Panc1 (cell line): ENCODE measurements at regions not wholly inside any gene's neighbourhood (a gene's known extent, or its start where the extent isn't known, plus 50 kb on each side); places are given as distances from the start of the nearest gene placed in this dataset.

Experiments used
- ATAC-seq: fragments of 200-7000 bp; cut with Tn5 transposase; 2 replicates; pipeline ENCODE4 v1.9.1; 2020; ENCODE audit warnings: mild to moderate bottlenecking, moderate library complexity
- BruUV-seq: library from RNA; stranded (reverse); fragments of 400-500 nt; replicated peaks from 2 replicates; lab custom pipeline; 2021; lab: Mats Ljungman, UMichigan
- CTCF ChIA-PET: fragments of 300-600 bp; sonication (Branson Sonifier 250); formaldehyde crosslinking; loops from one replicate; lab custom pipeline; 2022; ENCODE audit warnings: antibody characterized with exemption; lab: Charles Lee
- POLR2A ChIA-PET: fragments of 300-600 bp; sonication (Branson Sonifier 250); formaldehyde crosslinking; loops from one replicate; lab custom pipeline; 2022; ENCODE audit warnings: antibody characterized with exemption; lab: Charles Lee
- DNase-seq: peaks from one replicate; pipeline ENCODE4 v3.0.0-alpha.2; 2010; ENCODE audit warnings: low read depth, low spot score
- H3K27ac ChIP-seq: 2 replicates; pipeline ENCODE4 v1.5.1; 2011; ENCODE audit warnings: mild to moderate bottlenecking, low read length, inconsistent platforms
- H3K27me3 ChIP-seq: fragments of 200-500 bp; sonication (Bioruptor generic); 2 replicates; pipeline ENCODE4 v1.6.0; 2014; ENCODE audit warnings: low read length, inconsistent platforms; ENCODE audit not compliant: control insufficient read depth, insufficient read depth
- H3K36me3 ChIP-seq: fragments of 200-500 bp; sonication (Bioruptor generic); 2 replicates; pipeline ENCODE4 v1.5.1; 2014; ENCODE audit warnings: inconsistent platforms, mild to moderate bottlenecking, low read length, moderate library complexity; ENCODE audit not compliant: control insufficient read depth, insufficient read depth
- H3K4me1 ChIP-seq: 2 replicates; pipeline ENCODE4 v1.5.1; 2011; ENCODE audit warnings: inconsistent platforms, mild to moderate bottlenecking, low read length, moderate library complexity; ENCODE audit not compliant: control insufficient read depth, insufficient read depth
- H3K4me3 ChIP-seq, 2 experiments: 2 replicates each; pipeline ENCODE4 v1.5.1; 2011 to 2012; ENCODE audit warnings: low read depth in 2 of 2, low read length in 2 of 2, mild to moderate bottlenecking in 2 of 2, inconsistent platforms in 1 of 2, moderate library complexity in 1 of 2
- H3K9me3 ChIP-seq: fragments of 200-500 bp; sonication (Bioruptor generic); 2 replicates; pipeline ENCODE4 v1.5.1; 2014; ENCODE audit warnings: low read depth, mild to moderate bottlenecking, inconsistent platforms, low read length, moderate library complexity; ENCODE audit not compliant: control insufficient read depth, insufficient read depth
- CTCF ChIP-seq: fragments of 450-650 bp; IDR thresholded peaks from 2 replicates; pipeline ENCODE4 v1.5.1; 2017; ENCODE audit warnings: mild to moderate bottlenecking
- POLR2AphosphoS5 ChIP-seq: IDR thresholded peaks from 2 replicates; pipeline ENCODE4 v1.6.1; 2012; ENCODE audit warnings: mild to moderate bottlenecking, low read depth, low read length, moderate library complexity
- REST ChIP-seq, 2 experiments: IDR thresholded peaks; 2 replicates each; pipeline ENCODE4 v1.6.1; 2011 to 2012; ENCODE audit warnings: low read depth in 2 of 2, control low read depth in 1 of 2, low read length in 1 of 2, mild to moderate bottlenecking in 1 of 2, moderate library complexity in 1 of 2; ENCODE audit not compliant: insufficient read depth in 1 of 2
- SIN3A ChIP-seq: IDR thresholded peaks from 2 replicates; pipeline ENCODE4 v1.6.1; 2012; ENCODE audit warnings: low read depth, mild to moderate bottlenecking, low read length, moderate library complexity, borderline replicate concordance; ENCODE audit not compliant: insufficient read depth
- TCF7L2 ChIP-seq: IDR thresholded peaks from 2 replicates; pipeline ENCODE4 v1.6.1; 2011; ENCODE audit warnings: mild to moderate bottlenecking, low read depth, low read length, inconsistent platforms
- in situ Hi-C: cut with HindIII; loops from 2 replicates; pipeline ENCODE4 v1.10.0; 2016; ENCODE audit warnings: low sequenced_read_pairs, low pct_unique_long_range_greater_than_20kb
- intact Hi-C: fragments of 100-400 bp; cut with micrococcal nuclease; formaldehyde crosslinking; loops from one replicate; pipeline ENCODE4 v1.10.0; 2022; ENCODE audit not compliant: unreplicated experiment

GRCh38 chr5:107028938-107029337, 641.8 kb downstream of the EFNA5 start:
- DNase-seq (no peak), ATAC-seq (no peak)
- in situ Hi-C loops (no loop called here), intact Hi-C loops (no loop called here)
- Histone ChIP-seq H3K4me3 (no peak overlapping the region), H3K9me3 (no peaks in the 10 kb centered on the region), H3K36me3 (no peaks in the 10 kb centered on the region), H3K27ac (no peak overlapping the region), H3K27me3 (no peaks in the 10 kb centered on the region), H3K4me1 (no peaks in the 10 kb centered on the region)
- TF ChIP-seq TCF7L2: no peak
- TF ChIP-seq SIN3A: no peak
- TF ChIP-seq REST (IDR thresholded peaks at IDR 0.05; ENCODE audit: insufficient read depth in 1 of 2, low read depth in 2 of 2, low read length in 1 of 2): no peak
- no peak for TF ChIP-seq CTCF
- no peak for TF ChIP-seq POLR2AphosphoS5
- ChIA-PET POLR2A (no interaction called here), CTCF (no interaction called here)
- no TSS peak for BruUV-seq

- Histone ChIP-seq H3K9me3 (no peaks in the 10 kb centered on the region), H3K27me3 (no peaks in the 10 kb centered on the region), H3K4me3 (no peak overlapping the region), H3K4me1 (no peaks in the 10 kb centered on the region), H3K27ac (no peak overlapping the region), H3K36me3 (no peaks in the 10 kb centered on the region)
- in situ Hi-C loops (no loop called here), intact Hi-C loops (no loop called here)
- no peak for TF ChIP-seq POLR2AphosphoS5
- TF ChIP-seq REST (IDR thresholded peaks at IDR 0.05; ENCODE audit: insufficient read depth in 1 of 2, low read depth in 2 of 2, low read length in 1 of 2): no peak
- TF ChIP-seq TCF7L2: no peak
- TF ChIP-seq SIN3A: no peak
- no peak for TF ChIP-seq CTCF
- no peak for ATAC-seq
- BruUV-seq: no TSS peak
- no peak for DNase-seq
- CTCF ChIA-PET: no interaction called here
- POLR2A ChIA-PET: no interaction called here
Observed at GRCh38 chr5:107025712-107026497, 644.8 kb downstream of the EFNA5 start.
